ENCODE measurements at regions not wholly inside any gene's neighbourhood (a gene's known extent, or its start where the extent isn't known, plus 50 kb on each side); places are given as distances from the start of the nearest gene placed in this dataset.

DNA sequence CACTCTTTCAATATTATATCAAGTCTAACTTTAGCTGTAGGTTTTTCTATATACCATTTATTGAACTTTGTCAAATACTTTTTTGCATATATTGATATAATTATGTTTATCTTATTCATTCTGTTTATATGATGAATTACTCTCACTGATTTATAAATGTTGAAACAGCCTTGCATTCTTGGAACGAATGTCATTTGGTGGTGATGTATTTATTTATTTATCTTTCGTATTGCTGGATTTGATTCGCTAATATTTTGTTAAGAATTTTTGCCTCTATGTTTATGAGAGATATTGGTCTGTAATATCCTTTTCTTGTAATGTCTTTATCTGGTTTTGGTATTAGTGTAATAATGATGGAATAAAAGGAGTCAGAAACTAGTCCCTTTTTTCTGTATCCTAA lies 563.9 kb downstream of the ANXA1 start:
- TF ChIP-seq, protein P1, sequence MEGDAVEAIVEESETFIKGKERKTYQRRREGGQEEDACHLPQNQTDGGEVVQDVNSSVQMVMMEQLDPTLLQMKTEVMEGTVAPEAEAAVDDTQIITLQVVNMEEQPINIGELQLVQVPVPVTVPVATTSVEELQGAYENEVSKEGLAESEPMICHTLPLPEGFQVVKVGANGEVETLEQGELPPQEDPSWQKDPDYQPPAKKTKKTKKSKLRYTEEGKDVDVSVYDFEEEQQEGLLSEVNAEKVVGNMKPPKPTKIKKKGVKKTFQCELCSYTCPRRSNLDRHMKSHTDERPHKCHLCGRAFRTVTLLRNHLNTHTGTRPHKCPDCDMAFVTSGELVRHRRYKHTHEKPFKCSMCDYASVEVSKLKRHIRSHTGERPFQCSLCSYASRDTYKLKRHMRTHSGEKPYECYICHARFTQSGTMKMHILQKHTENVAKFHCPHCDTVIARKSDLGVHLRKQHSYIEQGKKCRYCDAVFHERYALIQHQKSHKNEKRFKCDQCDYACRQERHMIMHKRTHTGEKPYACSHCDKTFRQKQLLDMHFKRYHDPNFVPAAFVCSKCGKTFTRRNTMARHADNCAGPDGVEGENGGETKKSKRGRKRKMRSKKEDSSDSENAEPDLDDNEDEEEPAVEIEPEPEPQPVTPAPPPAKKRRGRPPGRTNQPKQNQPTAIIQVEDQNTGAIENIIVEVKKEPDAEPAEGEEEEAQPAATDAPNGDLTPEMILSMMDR (IDR thresholded peaks at IDR 0.05; ENCODE audit: control insufficient read depth, insufficient read depth, low read depth, low read length, missing control alignments): no peak
- DNase-seq (ENCODE audit: low read depth): no peak
- H3K4me3 ChIP-seq (ENCODE audit: control insufficient read depth, low read depth, low read length): no peak overlapping the region

- no peak overlapping the region for H3K4me3 ChIP-seq (ENCODE audit: control insufficient read depth, low read depth, low read length)
- no peak for DNase-seq (ENCODE audit: low read depth)
- TF ChIP-seq, protein P1 (IDR thresholded peaks at IDR 0.05; ENCODE audit: control insufficient read depth, insufficient read depth, low read depth, low read length, missing control alignments): no peak
These were observed 568.0 kb downstream of the ANXA1 start for GRCh38 chr9:73719660-73720059.

DNA sequence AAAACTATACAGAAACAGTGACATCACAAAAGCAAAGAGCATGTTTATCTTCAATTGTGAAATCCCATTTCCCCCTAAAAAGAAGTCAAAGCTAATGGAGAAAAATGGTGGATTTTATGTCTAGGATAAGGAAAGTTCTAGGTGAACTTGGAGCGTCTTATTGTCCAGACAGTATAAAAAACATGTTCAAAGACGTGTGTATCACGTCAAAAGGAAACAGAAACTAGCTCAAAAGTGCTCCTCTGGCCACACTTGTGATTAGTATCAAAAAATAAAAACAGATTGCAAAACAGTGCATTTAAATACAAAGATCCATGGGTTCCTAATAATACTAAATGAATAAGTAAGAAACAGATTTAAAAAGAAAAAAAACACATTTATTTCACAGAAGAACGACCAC lies 568.9 kb downstream of the ANXA1 start:
- TF ChIP-seq, protein P1 (IDR thresholded peaks at IDR 0.05; ENCODE audit: control insufficient read depth, insufficient read depth, low read depth, low read length, missing control alignments): no peak
- no peak for DNase-seq (ENCODE audit: low read depth)
- no peak overlapping the region for H3K4me3 ChIP-seq (ENCODE audit: control insufficient read depth, low read depth, low read length)

DNA sequence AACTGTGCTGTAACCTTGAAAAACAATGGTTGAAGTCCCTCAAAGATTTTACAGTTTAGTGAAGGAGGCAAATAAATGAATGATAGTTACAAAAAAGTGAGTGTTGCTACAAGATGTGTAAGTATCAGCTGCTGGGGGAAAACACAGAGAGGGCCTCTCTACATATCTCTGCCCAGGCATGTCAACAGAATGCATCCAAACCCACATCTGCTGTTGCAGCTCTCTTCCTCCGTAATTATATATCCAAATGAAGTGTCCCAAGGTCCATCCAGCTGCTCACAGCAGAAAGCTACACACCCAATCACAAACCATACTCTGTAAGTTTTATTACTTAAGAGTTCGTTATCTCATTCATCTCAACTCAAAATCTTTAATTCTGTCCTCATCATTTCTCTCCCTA lies 584.6 kb downstream of the ANXA1 start:
- H3K4me3 ChIP-seq (ENCODE audit: control insufficient read depth, low read depth, low read length): no peak overlapping the region
- no peak for DNase-seq (ENCODE audit: low read depth)
- TF ChIP-seq, protein P1 (IDR thresholded peaks at IDR 0.05; ENCODE audit: control insufficient read depth, insufficient read depth, low read depth, low read length, missing control alignments): no peak

DNA sequence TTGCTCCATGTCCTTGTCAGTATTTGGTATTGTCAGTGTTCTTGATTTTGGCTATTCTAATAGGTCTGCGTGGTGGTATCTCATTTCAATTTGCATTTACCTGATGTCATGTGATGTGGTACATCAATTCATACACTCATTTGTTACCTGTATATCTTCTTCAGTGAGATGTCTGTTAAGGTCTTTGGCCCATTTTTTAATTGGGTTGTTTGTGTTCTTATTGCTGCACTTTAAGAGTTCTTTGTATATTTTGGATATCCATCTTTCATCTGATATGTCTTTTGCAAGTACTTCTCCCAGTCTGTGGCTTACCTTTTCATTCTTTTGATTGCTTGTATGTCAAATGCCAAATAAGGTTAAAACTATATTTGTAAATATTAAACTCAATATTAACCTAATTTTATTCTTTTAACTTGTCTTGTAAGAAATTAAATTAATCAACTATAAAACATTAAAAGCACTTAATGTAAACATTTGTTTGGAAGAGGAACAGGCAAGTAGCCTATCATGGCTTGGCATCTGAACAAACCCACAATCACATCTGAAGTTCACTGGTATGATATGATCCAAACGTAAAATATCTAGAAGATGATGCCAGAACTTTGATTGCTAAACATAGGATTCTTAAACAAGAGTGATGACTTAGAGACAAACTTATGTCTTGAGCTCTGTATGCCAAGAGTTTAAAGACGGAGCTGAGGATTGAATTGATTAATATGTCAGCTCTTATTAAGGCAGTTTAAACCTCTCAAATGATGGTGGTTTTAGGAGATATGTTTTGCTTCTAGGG lies 587.3 kb downstream of the ANXA1 start:
- no peak for DNase-seq (ENCODE audit: low read depth)
- no peak overlapping the region for H3K4me3 ChIP-seq (ENCODE audit: control insufficient read depth, low read depth, low read length)
- TF ChIP-seq, protein P1 (IDR thresholded peaks at IDR 0.05; ENCODE audit: control insufficient read depth, insufficient read depth, low read depth, low read length, missing control alignments): no peak

- no peak overlapping the region for H3K4me3 ChIP-seq (ENCODE audit: control insufficient read depth, low read depth, low read length)
- no peak for DNase-seq (ENCODE audit: low read depth)
- TF ChIP-seq, protein P1 (IDR thresholded peaks at IDR 0.05; ENCODE audit: control insufficient read depth, insufficient read depth, low read depth, low read length, missing control alignments): no peak
These were observed 589.7 kb downstream of the ANXA1 start for GRCh38 chr9:73741316-73741715.

All from AG09309 (cell line).